Lung microvascular endothelial cell (primary cell): ENCODE measurements at regions not wholly inside any gene's neighbourhood (a gene's known extent, or its start where the extent isn't known, plus 50 kb on each side); places are given as distances from the start of the nearest gene placed in this dataset.

Experiments used
- DNase-seq, 2 donors: peaks; one replicate each; pipeline versions ENCODE4 v3.0.0 to v3.0.0-alpha.2; 2010; ENCODE audit warnings: low read depth in 2 of 2

GRCh38 chr20:52404671-52405070 is 213.1 kb upstream of the ZFP64 start:
- DNase-seq, result no peak

GRCh38 chr20:52402950-52403349 is 211.4 kb upstream of the ZFP64 start:
- DNase-seq, result no peak

GRCh38 chr20:52402514-52402913 is 210.9 kb upstream of the ZFP64 start:
- no peak for DNase-seq

- DNase-seq, result no peak
These were observed 209.9 kb upstream of the ZFP64 start for GRCh38 chr20:52401431-52401830.

- no peak for DNase-seq
These were observed 207.8 kb upstream of the ZFP64 start for GRCh38 chr20:52399352-52399751.

- no peak for DNase-seq
These were observed 198.0 kb upstream of the ZFP64 start for GRCh38 chr20:52389606-52390005.

GRCh38 chr20:52383995-52384621 is 192.5 kb upstream of the ZFP64 start:
- no peak for DNase-seq

GRCh38 chr20:52382933-52383332 is 191.4 kb upstream of the ZFP64 start:
- DNase-seq, result no peak

GRCh38 chr20:52379723-52380336 is 188.3 kb upstream of the ZFP64 start:
- DNase-seq, result peak; percentile 33 to 59

GRCh38 chr20:52372169-52372568 is 180.6 kb upstream of the ZFP64 start:
- no peak for DNase-seq

- DNase-seq, result no peak
These were observed 174.1 kb upstream of the ZFP64 start for GRCh38 chr20:52365688-52366087.

- no peak for DNase-seq
These were observed 172.8 kb upstream of the ZFP64 start for GRCh38 chr20:52364405-52364804.

- no peak for DNase-seq
These were observed 170.1 kb upstream of the ZFP64 start for GRCh38 chr20:52361650-52362049.

GRCh38 chr20:52349806-52350205 is 158.2 kb upstream of the ZFP64 start:
- DNase-seq, result peak; percentile 28 to 88

- DNase-seq, result peak in 1 of 2 donors; percentile 2
These were observed 156.9 kb upstream of the ZFP64 start for GRCh38 chr20:52348434-52348833.

GRCh38 chr20:52346797-52347196 is 155.2 kb upstream of the ZFP64 start:
- no peak for DNase-seq

GRCh38 chr20:52342913-52343312 is 151.3 kb upstream of the ZFP64 start:
- DNase-seq, result no peak

GRCh38 chr20:52340036-52340634 is 148.6 kb upstream of the ZFP64 start:
- DNase-seq, result peak in 1 of 2 donors; percentile 67

GRCh38 chr20:52332649-52333250 is 141.2 kb upstream of the ZFP64 start:
- no peak for DNase-seq

- DNase-seq, result no peak
These were observed 140.7 kb upstream of the ZFP64 start for GRCh38 chr20:52332230-52332629.

GRCh38 chr20:52331655-52332054 is 140.1 kb upstream of the ZFP64 start:
- no peak for DNase-seq

- DNase-seq, result no peak
These were observed 129.8 kb upstream of the ZFP64 start for GRCh38 chr20:52321396-52321795.

- no peak for DNase-seq
These were observed 127.1 kb upstream of the ZFP64 start for GRCh38 chr20:52318651-52319050.
